Neutrophil (primary cell): ENCODE measurements at regions not wholly inside any gene's neighbourhood (a gene's known extent, or its start where the extent isn't known, plus 50 kb on each side); places are given as distances from the start of the nearest gene placed in this dataset.
"Not testable (repeated sequence)": the region's sequence is repeated elsewhere in the genome, so short reads cannot be mapped to it uniquely, and the experiment has no call there.

Experiments
- H3K27ac ChIP-seq: fragments of 200-600 bp; sonication (generic); 2 replicates; pipeline ENCODE4 v1.5.1; 2016; ENCODE audit warnings: mild to moderate bottlenecking, moderate library complexity
- H3K27me3 ChIP-seq: fragments of 200-600 bp; sonication (generic); 2 replicates; pipeline ENCODE4 v1.6.0; 2016; ENCODE audit warnings: mild to moderate bottlenecking
- H3K36me3 ChIP-seq: fragments of 200-600 bp; sonication (generic); 2 replicates; pipeline ENCODE4 v1.5.1; 2017
- H3K4me1 ChIP-seq, 2 experiments: fragments of 200-600 bp in 1 of 2; sonication (generic) in 1 of 2; 1 replicate in 1 of 2; 2 replicates in 1 of 2; pipeline versions ENCODE4 v1.5.1 to v1.6.1; 2013 to 2016; ENCODE audit warnings: low read depth in 1 of 2, low read length in 1 of 2, mild to moderate bottlenecking in 1 of 2, moderate library complexity in 1 of 2; ENCODE audit not compliant: control insufficient read depth in 1 of 2, insufficient read depth in 1 of 2
- H3K4me3 ChIP-seq, 2 experiments: fragments of 200-600 bp in 1 of 2; sonication (generic) in 1 of 2; 1 replicate in 1 of 2; 2 replicates in 1 of 2; pipeline ENCODE4 v1.5.1; 2013 to 2016; ENCODE audit warnings: low read depth in 1 of 2, low read length in 1 of 2, mild to moderate bottlenecking in 1 of 2, moderate library complexity in 1 of 2
- H3K9me3 ChIP-seq: fragments of 200-600 bp; sonication (generic); 2 replicates; pipeline ENCODE4 v1.5.1; 2016
- CTCF ChIP-seq: fragments of 200-600 bp; sonication (generic); IDR thresholded peaks from 2 replicates; pipeline ENCODE4 v1.5.1; 2016; ENCODE audit warnings: antibody characterized with exemption

GRCh38 chr5:158195416-158196210 is 336.7 kb upstream of the CLINT1 start:
- TF ChIP-seq CTCF = no peak
- Histone ChIP-seq H3K4me3 (no peak overlapping the region), H3K36me3 (no peaks in the 10 kb centered on the region), H3K9me3 (no peaks in the 10 kb centered on the region), H3K27ac (no peak overlapping the region), H3K4me1 (no peaks in the 10 kb centered on the region), H3K27me3 (no peaks in the 10 kb centered on the region)

GRCh38 chr5:158194561-158194976 is 335.6 kb upstream of the CLINT1 start:
- H3K4me1 ChIP-seq = no peaks in the 10 kb centered on the region
- no peaks in the 10 kb centered on the region for H3K9me3 ChIP-seq
- no peak overlapping the region for H3K4me3 ChIP-seq
- no peaks in the 10 kb centered on the region for H3K36me3 ChIP-seq
- H3K27me3 ChIP-seq = no peaks in the 10 kb centered on the region
- TF ChIP-seq CTCF = no peak
- H3K27ac ChIP-seq = no peak overlapping the region

GRCh38 chr5:158193395-158193794 is 334.4 kb upstream of the CLINT1 start:
- not testable (repeated sequence) for H3K27me3 ChIP-seq, H3K4me1 ChIP-seq, H3K36me3 ChIP-seq, H3K9me3 ChIP-seq, H3K4me3 ChIP-seq, H3K27ac ChIP-seq

GRCh38 chr5:158180407-158180806 is 321.5 kb upstream of the CLINT1 start:
- H3K4me3 ChIP-seq = no peak overlapping the region
- H3K9me3 ChIP-seq = no peaks in the 10 kb centered on the region
- H3K27ac ChIP-seq = no peak overlapping the region
- TF ChIP-seq CTCF = no peak
- H3K27me3 ChIP-seq = no peaks in the 10 kb centered on the region
- no peaks in the 10 kb centered on the region for H3K36me3 ChIP-seq
- H3K4me1 ChIP-seq = no peaks in the 10 kb centered on the region

- Histone ChIP-seq H3K27me3 (no peaks in the 10 kb centered on the region), H3K36me3 (no peaks in the 10 kb centered on the region), H3K27ac (no peak overlapping the region), H3K9me3 (no peaks in the 10 kb centered on the region), H3K4me1 (no peaks in the 10 kb centered on the region), H3K4me3 (no peak overlapping the region)
- TF ChIP-seq CTCF = no peak
Observed at GRCh38 chr5:158179271-158179670, 320.3 kb upstream of the CLINT1 start.

DNA sequence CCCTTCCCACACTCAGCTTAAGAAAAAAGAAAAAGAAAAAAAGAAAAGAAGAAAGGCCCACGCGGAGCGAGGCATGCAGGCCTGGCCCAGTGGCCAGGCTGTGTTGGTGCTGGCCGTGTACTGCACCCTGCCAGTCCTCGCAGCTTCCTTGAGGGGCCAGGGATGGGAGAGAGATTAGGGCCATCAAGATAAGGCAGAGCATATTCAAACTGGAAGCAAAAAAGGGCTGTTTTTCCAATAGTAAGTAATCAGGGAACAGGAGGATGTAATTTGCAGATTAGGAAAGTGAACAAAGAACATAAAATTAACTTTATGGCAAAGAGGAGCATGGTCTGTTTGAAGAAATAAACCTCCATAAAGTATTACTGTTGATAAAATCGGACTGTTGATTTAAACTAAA is 319.6 kb upstream of the CLINT1 start:
- no peaks in the 10 kb centered on the region for H3K4me1 ChIP-seq
- no peaks in the 10 kb centered on the region for H3K27me3 ChIP-seq
- H3K27ac ChIP-seq = no peak overlapping the region
- H3K36me3 ChIP-seq = no peaks in the 10 kb centered on the region
- H3K9me3 ChIP-seq = no peaks in the 10 kb centered on the region
- TF ChIP-seq CTCF = no peak
- no peak overlapping the region for H3K4me3 ChIP-seq
